ENCODE measurements at regions not wholly inside any gene's neighbourhood (a gene's known extent, or its start where the extent isn't known, plus 50 kb on each side); places are given as distances from the start of the nearest gene placed in this dataset.

- DNase-seq, result no peak
Measured at GRCh38 chr18:69109686-69110085, 291.0 kb upstream of the DOK6 start.

DNA sequence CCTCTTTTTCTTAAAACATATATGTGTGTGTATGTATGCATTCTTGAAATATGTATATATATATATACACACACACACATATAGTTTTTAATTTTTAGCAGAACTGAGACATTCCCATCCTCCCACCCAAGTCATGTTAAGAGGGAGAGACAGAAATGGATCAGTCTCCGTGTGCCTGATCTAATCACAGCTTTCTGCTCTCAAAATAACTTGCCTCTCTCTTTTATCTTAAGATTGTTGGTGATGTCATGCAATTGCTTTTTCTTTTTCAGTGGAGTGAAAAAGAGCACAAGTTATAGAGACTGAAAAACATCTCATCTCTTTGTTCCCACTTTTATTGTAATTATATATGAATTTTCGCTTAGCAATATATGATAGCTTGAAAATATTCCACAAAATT lies 279.9 kb upstream of the DOK6 start:
- DNase-seq, result no peak

DNA sequence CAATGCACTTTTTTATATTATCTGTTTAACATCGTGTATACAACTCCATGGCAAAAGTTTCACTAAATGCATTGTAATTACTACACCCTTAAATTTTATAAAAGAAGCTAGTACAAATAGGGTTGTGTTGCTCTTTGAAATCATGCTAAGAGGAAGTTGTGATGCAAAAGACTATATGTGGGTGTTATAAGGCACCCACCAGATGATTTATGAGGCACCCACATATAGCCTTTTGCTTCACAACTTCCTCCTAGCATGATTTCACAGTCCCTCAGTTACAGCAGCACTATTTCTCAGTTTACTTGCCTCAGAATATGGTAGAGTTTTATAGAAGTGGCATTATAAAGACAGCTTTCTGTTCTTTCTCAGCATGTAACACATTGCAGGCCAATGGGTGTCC lies 277.3 kb upstream of the DOK6 start:
- DNase-seq, result no peak

DNA sequence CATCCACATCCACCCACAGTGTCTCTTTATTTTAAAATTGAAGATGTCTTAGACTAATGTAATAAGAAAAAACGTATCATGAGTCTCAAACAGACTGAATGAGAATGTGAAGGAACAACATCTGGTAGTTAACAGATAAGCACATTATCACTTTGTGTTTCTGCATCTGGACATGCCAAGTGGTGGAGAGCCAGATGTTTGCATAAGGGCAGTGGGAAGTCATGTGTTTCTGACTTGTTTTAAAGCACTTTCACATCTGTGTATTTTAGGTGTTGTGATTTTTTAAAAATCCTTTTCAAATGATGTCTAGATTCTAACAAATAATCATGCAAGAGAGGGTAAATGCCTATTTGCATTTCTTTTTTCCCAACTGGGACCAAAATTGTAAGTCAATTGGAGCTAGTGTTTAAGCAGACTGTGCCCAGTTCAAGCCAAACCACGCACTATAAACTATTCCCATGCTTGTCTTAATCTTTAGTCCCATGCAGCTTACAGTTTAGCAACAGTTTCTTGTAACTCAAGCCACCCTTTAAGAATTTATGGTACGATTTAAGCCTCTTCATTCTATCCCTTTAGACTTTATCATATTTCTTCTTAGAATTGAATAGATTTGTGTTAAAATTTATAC lies 272.7 kb upstream of the DOK6 start:
- DNase-seq, result peak in 1 of 2 experiments; percentile 5

DNA sequence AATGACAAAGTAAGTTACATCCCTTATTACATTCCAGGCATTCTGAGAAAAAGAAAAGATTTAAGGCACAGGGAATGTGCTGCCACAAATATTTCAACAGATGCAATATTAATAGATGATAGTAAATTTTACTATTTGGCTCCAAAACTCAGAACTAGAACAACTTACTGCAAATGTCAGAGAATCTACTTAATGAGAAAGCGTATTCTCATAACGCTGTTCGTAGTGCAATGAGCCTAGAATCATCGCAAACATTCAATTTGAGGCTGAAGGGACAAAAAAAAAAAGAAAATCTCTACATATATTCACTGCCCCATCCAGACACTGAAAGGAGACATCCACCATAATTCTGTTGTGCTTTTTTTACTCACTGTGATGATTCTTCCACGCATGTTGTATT lies 272.1 kb upstream of the DOK6 start:
- no peak for DNase-seq

- no peak for DNase-seq
Measured at GRCh38 chr18:69128978-69129377, 271.7 kb upstream of the DOK6 start.

GRCh38 chr18:69138088-69138487 lies 262.6 kb upstream of the DOK6 start:
- DNase-seq, result no peak

DNA sequence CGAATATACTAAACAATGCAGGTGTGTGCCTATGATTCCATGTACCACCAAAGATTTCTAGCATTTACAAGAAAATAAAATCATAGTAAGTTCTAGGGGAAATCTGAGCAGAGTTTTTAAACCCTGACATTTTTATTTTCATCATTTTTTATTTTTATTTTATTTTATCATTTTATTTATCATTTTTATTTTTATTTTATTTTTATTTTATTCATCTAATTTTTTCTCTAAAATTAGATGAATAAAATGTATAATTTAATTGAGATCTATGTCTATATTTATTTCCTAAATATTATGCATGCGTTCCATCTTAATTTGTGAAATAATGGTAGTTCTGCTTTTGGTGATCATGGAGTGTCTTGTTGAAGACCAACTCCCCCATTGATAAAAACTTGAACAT lies 257.6 kb upstream of the DOK6 start:
- DNase-seq, result no peak

- no peak for DNase-seq
Measured at GRCh38 chr18:69152436-69152835, 248.3 kb upstream of the DOK6 start.

DNA sequence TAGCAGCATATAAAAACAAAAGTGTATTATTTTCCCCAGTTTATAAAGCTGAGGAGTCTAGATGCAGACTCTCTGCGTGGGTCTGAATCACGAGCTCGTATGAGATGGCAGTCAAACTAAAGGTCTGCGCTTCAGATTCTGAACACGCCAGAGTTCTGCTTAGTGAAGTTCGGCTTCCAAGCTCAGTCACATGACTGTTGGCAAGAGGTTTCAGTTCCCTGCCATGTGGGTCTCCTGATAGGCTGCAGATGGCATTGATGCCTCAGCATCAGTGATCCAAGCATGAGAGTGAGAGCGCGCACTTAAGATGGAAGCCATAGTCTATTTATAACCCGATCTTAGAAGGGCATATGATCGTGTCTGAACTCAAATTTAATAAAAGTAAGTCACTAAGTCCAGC lies 242.8 kb upstream of the DOK6 start:
- DNase-seq, result peak; percentile 7 to 66

DNA sequence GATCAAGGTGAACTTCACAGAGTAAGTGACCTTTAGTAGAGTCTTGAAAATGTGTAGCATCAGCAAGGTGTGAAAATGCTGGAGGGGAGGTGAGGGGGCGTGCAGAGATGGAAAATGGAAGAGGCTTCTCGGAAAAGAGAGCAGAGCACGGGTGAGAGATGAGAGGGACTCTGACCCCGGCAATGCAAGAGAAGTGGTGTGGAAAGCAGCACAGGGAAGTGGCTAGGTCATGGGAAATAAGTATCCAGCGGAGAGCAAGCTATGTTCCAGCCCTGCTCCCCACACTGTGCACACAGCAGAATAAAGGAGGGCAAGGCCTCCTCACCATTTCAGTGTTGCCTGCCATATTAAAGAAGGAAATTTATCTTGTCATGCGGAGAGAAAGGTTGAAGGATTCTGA lies 241.7 kb upstream of the DOK6 start:
- DNase-seq, result no peak

DNA sequence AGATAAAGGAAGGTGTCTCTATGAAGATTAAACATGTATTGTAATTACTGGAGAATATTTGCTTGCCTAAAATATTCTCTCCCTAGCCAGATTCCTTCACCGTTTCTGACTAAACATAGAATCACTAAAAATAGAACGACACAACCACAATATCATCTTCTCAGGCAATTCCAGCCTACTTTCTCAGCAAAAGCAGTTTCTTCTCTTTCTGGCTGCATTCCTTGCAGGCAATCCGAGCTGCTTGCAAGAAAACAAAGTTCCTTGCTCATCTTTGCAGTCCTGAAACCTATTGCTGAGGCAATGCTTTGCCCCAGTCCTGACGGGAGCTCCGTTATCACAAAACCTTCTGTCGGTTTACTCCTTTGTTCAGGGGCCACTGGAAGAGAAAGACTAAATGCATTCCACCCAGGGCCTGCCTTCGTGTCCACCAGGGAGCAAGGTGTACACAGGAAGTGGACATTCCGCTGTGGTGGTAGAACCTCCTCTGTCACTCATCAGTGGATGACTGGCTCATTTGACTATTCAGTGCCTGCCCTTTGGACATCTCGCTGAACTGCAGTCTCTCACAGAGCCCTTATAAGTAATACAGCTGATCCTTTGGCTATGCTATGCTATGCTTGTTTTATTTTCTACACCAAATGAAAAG lies 239.2 kb upstream of the DOK6 start:
- DNase-seq, result no peak

DNA sequence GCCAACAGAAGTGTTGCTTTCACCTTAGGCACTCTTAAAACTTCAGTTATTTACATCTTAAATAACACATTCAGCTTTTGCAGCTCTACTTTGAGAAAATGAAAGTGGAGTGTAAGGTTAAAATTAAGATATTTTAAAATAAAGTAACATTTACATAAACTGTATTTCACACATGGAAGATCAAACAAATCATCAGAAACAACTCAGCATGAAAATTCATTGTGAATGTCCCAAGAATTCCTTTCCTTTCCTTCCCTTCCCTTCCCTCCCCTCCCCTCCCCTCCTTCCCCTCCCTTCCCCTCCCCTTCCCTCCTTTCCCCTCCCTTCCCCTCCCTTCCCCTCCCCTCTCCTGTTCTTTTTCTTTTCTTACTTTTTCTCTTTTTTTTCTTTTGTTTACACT lies 238.0 kb upstream of the DOK6 start:
- no peak for DNase-seq

GRCh38 chr18:69172046-69172445 lies 228.6 kb upstream of the DOK6 start:
- DNase-seq, result no peak

GRCh38 chr18:69175681-69176080 lies 225.0 kb upstream of the DOK6 start:
- no peak for DNase-seq

DNA sequence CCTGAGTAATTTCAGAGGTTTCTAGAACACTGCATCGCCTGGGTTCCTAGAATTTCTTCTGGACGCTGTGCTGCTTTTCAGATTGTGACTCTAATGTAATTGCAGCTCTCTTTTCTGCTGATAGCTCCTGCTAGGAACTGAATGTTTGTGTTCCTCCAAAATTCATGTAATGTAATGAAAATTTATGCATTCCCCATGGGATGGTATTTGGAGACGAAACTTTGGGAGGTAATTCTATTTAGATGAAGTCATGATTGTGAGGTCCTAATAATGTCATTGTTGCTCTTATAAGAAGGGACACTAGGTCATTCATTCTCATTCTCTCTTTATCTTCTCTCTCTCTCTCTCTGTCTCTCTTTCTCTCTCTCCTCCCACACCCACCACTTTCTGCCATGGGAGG lies 223.9 kb upstream of the DOK6 start:
- DNase-seq, result no peak

DNA sequence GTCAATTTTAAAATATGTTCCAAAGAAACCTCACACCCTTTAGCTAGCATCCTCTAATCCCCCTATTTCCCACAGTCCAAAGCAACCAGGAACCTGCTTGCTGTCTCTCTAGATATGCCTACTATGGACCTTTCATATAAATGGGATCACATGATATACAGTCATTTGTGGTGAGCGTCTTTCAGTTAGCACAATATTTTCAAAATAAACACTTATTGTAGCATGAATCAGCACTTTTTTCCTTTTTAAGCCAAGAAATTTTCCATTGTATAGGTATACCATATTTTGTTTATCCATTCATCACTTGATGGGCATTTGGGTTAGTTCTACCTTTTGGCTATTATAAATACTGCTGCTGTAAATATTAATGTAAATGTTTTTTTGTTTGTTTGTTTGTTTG lies 223.0 kb upstream of the DOK6 start:
- no peak for DNase-seq

DNA sequence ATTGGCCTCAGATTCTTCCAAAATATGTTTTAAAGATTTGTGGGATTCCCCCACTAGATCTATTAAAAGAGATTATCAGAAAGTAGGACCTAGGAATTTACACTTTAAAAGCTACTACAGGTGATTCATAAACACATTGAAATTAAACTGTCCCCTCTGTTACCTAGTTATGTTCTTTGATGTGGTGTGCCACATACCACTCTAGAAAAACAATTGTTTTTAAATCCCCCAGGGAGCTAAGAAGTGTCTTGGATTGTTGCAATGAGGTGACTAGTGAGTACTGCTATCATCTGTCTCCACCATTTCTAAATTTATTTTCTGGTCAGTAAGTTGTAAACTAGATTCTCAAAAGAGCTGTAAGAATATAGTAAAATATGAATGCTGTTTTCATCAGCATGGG lies 214.5 kb upstream of the DOK6 start:
- DNase-seq, result no peak

GRCh38 chr18:69196336-69196735 lies 204.4 kb upstream of the DOK6 start:
- DNase-seq, result no peak

DNA sequence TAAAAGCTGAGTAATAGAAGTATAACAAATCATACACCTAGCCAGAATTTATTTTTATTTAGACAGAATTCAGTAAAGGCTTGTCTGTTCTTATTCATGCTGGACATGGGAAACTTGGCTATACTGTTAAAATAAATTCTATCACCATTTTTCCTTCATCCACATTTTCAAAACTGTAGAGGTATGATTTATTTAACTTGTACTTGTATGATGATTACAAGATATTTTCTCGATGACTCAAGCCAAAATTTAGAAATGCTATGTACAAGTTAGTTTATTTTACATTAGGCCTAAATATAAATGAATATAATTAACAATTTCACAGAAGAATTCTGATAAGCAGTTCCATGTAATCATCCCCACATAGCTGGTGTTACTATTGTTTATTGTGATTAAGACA lies 194.8 kb upstream of the DOK6 start:
- no peak for DNase-seq

GRCh38 chr18:69208545-69208944 lies 192.1 kb upstream of the DOK6 start:
- no peak for DNase-seq

- DNase-seq, result peak in 1 of 2 experiments; percentile 65
Measured at GRCh38 chr18:69209761-69210160, 190.9 kb upstream of the DOK6 start.

DNA sequence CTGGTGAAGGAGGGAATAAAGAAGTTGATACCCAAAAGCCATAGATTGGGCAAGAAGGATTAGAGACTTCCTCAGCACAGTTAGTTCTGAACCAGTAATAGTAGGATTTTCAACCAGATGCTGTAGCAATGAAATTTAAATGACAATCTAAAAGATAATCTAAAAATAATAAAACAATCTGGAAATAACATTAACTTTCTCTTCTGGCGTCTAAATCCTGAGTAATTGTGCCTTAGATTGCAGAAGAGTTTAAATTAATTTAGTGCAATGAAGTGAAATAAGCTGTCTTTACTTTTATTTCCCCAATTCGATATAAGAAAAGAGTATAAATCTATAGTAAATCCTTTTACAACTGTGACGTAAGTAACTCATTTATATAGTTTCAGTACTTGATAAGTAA lies 186.8 kb upstream of the DOK6 start:
- DNase-seq, result no peak

DNA sequence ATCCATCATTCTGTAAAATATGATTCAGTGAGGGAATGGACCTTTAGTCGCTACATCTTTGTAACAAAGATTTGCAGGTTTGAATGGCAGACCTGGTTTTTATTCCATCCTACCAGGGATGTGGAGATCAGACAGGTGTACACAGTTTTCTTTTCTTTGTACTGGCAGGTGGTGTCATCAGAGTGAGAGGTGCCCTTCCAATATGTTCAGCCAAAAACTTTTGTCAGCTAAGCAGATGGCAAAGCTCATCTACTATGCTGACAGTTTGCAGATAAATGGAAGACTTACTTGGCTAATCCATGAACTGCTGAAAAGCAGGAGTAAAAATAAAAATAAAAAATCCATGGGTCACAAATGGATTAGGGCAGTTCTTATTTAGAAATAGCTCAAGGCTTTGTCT lies 185.5 kb upstream of the DOK6 start:
- DNase-seq, result peak; percentile 51 to 83

- peak; percentile 11 to 73 for DNase-seq
Measured at GRCh38 chr18:69216321-69216720, 184.4 kb upstream of the DOK6 start.
